ENCODE measurements at regions not wholly inside any gene's neighbourhood (a gene's known extent, or its start where the extent isn't known, plus 50 kb on each side); places are given as distances from the start of the nearest gene placed in this dataset.

GRCh38 chr5:74309050-74309449 is 331.5 kb downstream of the ENC1 start:
- no peak for DNase-seq

DNA sequence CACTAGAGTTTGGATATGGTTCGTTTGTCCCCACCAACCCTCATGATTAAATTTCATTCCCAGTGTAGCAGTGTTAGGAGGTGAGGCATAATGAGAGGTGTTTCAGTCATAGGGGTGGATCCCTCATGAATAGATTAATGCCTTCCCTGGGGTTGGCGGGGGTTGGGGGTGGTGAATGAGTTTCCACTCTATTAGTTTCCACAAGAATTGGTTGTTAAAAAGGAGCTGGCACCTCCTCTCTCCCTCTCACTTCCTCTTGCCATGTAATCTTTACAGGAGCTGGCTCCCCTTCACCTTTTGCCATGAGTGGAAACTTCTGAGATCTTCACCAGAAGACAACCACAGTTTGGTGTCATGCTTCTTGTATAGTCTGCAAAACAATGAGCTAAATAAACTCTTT is 333.7 kb downstream of the ENC1 start:
- no peak for DNase-seq

DNA sequence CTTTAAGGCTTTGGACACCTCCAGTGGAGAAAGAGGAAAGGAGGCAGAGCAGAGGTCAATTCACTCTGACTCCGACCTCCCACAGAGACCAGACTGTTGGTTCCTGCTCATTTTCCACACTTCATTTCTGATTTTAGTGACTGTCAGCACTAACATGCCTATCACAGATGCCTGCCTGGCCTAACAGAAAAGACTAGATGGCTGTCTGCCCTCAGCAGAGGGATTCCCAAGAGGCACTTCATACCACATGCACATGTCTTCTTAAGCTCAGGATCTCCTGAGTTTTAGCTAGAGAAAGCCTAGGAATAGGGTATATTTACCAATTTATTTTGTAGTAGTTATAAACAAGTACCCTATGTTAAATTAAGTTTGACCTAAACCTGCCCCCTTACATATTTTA is 336.0 kb downstream of the ENC1 start:
- no peak for DNase-seq

GRCh38 chr5:74303578-74303977 is 336.9 kb downstream of the ENC1 start:
- no peak for DNase-seq

- DNase-seq, result no peak
These were observed 339.0 kb downstream of the ENC1 start for GRCh38 chr5:74301576-74301975.

- no peak for DNase-seq
These were observed 339.6 kb downstream of the ENC1 start for GRCh38 chr5:74300808-74301389.

- no peak for DNase-seq
These were observed 340.7 kb downstream of the ENC1 start for GRCh38 chr5:74299833-74300232.

DNA sequence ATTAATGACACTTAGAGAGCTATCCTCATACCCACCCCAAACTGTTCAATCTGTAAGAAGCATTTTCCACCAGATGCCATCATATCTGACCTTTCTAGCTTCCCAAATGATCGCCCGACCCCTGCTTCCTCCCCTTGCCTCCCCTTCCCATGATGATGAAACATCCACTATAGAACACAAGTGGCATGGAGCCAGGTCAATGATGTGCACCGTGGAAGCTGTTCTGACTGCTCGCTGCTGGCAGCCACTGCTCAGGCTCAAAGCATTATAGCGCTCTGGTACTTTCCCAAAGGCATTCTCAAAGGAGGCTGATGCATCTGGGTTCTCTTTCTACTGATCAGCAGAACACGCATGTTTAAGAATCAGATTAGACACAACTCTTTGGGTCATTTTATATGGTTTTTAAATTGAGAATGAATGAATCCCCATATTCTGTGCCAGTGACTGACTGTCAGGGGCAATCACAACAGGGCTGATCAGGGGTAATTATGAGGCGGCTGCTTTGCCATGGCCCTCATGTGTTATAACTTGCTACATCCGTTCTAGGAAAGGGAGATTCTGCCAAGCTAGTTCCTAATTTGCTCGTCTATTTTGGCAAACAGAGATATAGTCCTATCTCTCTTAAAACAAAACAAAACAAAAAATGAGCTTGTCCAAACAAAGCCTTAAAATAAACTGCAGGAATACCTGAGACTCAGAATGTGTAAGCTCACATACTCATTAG is 343.7 kb downstream of the ENC1 start:
- no peak for DNase-seq

DNA sequence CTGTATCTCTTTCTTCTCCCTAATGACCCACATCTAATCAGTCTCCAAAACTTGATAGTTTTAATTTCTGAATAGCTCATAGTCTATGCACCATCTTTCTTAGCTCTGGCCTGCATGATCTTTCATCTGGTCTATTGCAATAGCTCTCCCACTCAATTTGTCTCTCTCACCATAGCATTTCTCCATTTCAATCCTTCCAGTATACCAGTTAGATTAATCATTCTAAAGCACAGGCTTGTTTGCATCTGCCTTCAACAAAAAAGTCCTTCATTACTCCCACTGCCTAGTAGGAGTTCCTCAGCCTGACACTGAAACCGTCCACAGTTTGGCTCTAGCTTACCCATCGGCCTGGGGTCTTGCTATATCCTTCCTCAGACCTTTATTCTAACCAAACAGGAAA is 344.9 kb downstream of the ENC1 start:
- no peak for DNase-seq

DNA sequence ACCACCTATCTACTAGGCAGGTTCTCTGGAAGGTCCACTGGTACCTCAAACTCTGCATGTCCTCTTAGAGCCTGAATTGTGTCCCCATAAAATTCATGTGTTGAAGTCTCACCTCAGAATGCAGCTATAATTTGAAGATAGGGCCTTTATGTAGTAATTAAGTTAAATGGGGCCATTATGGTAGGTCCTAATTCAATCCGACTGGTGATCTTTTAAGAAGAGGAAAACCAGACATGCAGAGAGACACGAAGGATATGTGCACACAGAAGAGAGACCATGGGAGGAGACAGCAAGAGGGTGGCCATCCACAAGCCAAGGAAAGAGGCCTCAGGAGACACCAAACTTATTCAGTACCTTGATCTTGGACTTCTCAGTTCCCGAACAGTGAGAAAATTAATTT is 345.4 kb downstream of the ENC1 start:
- DNase-seq, result no peak

DNA sequence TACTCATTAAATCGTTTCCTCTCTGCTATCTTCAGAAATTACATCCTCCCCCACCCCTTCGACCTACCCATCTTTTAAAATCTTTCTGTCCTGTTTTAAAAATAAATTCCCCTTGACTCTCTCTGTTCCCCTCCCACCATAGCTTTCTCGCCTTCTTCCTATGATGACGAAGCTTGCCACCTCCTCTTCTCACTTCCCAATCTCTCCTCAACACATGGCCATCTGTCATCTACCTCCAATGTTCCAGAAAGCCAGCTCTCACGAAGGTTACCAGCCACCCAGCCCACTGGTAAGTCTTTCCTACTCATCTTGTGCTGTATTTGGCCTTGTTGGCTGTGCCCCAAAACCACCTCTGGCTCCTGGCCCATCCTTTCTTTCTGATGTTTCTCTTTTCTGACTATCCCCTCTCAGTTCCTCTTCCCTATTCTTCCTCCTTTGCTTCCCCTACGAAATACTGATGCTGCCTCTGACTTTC is 346.3 kb downstream of the ENC1 start:
- DNase-seq, result no peak

DNA sequence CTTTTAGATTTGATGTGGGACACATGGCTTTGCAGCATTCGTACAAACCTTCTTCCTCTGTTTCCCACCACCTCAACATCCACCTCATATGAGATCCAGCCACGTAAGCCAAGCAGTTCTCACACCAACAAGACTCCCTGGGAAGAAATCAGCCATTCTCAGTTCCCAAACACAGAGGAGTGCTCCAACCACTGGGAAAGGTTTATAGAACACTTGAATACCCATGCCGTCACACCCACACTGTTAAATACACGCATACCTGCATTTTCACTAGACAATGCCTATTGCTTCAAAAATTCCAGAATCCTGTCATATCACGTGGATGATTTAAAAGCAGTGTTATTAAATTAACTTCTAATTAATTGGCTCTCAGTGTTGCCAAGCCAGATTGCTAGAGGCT is 347.3 kb downstream of the ENC1 start:
- DNase-seq, result no peak

- DNase-seq, result no peak
These were observed 349.8 kb downstream of the ENC1 start for GRCh38 chr5:74290634-74291241.

GRCh38 chr5:74289691-74290090 is 350.8 kb downstream of the ENC1 start:
- no peak for DNase-seq

GRCh38 chr5:74289238-74289637 is 351.3 kb downstream of the ENC1 start:
- no peak for DNase-seq

GRCh38 chr5:74288448-74289108 is 351.9 kb downstream of the ENC1 start:
- no peak for DNase-seq

- DNase-seq, result no peak
These were observed 352.5 kb downstream of the ENC1 start for GRCh38 chr5:74288038-74288437.

GRCh38 chr5:74286734-74287695 is 353.5 kb downstream of the ENC1 start:
- no peak for DNase-seq

- DNase-seq, result no peak
These were observed 354.8 kb downstream of the ENC1 start for GRCh38 chr5:74285675-74286280.

- DNase-seq, result no peak
These were observed 358.0 kb downstream of the ENC1 start for GRCh38 chr5:74282490-74282889.

- DNase-seq, result no peak
These were observed 359.4 kb downstream of the ENC1 start for GRCh38 chr5:74281166-74281565.

GRCh38 chr5:74280306-74280705 is 360.2 kb downstream of the ENC1 start:
- DNase-seq, result no peak
